Duodenal mucosa (tissue), 2 donors: ENCODE measurements at regions not wholly inside any gene's neighbourhood (a gene's known extent, or its start where the extent isn't known, plus 50 kb on each side); places are given as distances from the start of the nearest gene placed in this dataset.
"Not testable (repeated sequence)": the region's sequence is repeated elsewhere in the genome, so short reads cannot be mapped to it uniquely, and the experiment has no call there.

Experiments used
- H3K27ac ChIP-seq: one replicate; pipeline ENCODE4 v1.7.0; 2013; ENCODE audit warnings: low read depth, low read length
- H3K27me3 ChIP-seq, 2 donors: one replicate each; pipeline ENCODE4 v1.7.0; 2013; ENCODE audit warnings: low read length in 2 of 2, control low read depth in 1 of 2; ENCODE audit not compliant: insufficient read depth in 2 of 2, control insufficient read depth in 1 of 2
- H3K36me3 ChIP-seq, 2 donors: one replicate each; pipeline ENCODE4 v1.7.0; 2013; ENCODE audit warnings: low read length in 2 of 2, control low read depth in 1 of 2; ENCODE audit not compliant: insufficient read depth in 2 of 2, control insufficient read depth in 1 of 2
- H3K4me1 ChIP-seq, 2 donors: one replicate each; pipeline ENCODE4 v1.7.0; 2013; ENCODE audit warnings: low read length in 2 of 2, control low read depth in 1 of 2; ENCODE audit not compliant: insufficient read depth in 2 of 2, control insufficient read depth in 1 of 2
- H3K4me3 ChIP-seq, 2 donors: one replicate each; pipeline ENCODE4 v1.7.0; 2013; ENCODE audit warnings: low read length in 2 of 2, low read depth in 1 of 2
- H3K9ac ChIP-seq, 2 donors: one replicate each; pipeline ENCODE4 v1.7.0; 2013; ENCODE audit warnings: low read length in 2 of 2, low read depth in 1 of 2
- H3K9me3 ChIP-seq, 2 donors: one replicate each; pipeline ENCODE4 v1.7.0; 2013; ENCODE audit warnings: low read length in 2 of 2, control low read depth in 1 of 2; ENCODE audit not compliant: control insufficient read depth in 1 of 2

- Histone ChIP-seq H3K4me1 (no peaks in the 10 kb centered on the region), H3K27ac (no peak overlapping the region), H3K9me3 (no peaks in the 10 kb centered on the region), H3K9ac (no peak overlapping the region), H3K36me3 (no peaks in the 10 kb centered on the region), H3K27me3 (no peaks in the 10 kb centered on the region), H3K4me3 (no peak overlapping the region)
These were observed 388.8 kb upstream of the ATXN7L3B start for GRCh38 chr12:74148849-74149248.

- H3K36me3 ChIP-seq: no peaks in the 10 kb centered on the region
- no peaks in the 10 kb centered on the region for H3K9me3 ChIP-seq
- H3K4me3 ChIP-seq: no peak overlapping the region
- H3K9ac ChIP-seq: no peak overlapping the region
- H3K4me1 ChIP-seq: no peaks in the 10 kb centered on the region
- H3K27ac ChIP-seq: no peak overlapping the region
- H3K27me3 ChIP-seq: no peaks in the 10 kb centered on the region
These were observed 385.3 kb upstream of the ATXN7L3B start for GRCh38 chr12:74152370-74152769.

- Histone ChIP-seq H3K36me3 (no peaks in the 10 kb centered on the region), H3K9ac (no peak overlapping the region), H3K9me3 (peaks cover 0 to 6% of the 10 kb centered on the region in 2 donors), H3K4me1 (no peaks in the 10 kb centered on the region), H3K27ac (no peak overlapping the region), H3K27me3 (no peaks in the 10 kb centered on the region), H3K4me3 (no peak overlapping the region)
These were observed 371.5 kb upstream of the ATXN7L3B start for GRCh38 chr12:74166096-74166495.

- Histone ChIP-seq H3K27me3 (no peaks in the 10 kb centered on the region), H3K27ac (no peak overlapping the region), H3K4me1 (no peaks in the 10 kb centered on the region), H3K9me3 (peaks cover 0 to 6% of the 10 kb centered on the region in 2 donors), H3K36me3 (no peaks in the 10 kb centered on the region), H3K4me3 (no peak overlapping the region), H3K9ac (no peak overlapping the region)
These were observed 368.0 kb upstream of the ATXN7L3B start for GRCh38 chr12:74169607-74170006.

GRCh38 chr12:74170645-74171477 lies 366.8 kb upstream of the ATXN7L3B start:
- H3K4me1 ChIP-seq: no peaks in the 10 kb centered on the region
- H3K4me3 ChIP-seq: no peak overlapping the region
- H3K9me3 ChIP-seq: peaks cover 0 to 4% of the 10 kb centered on the region in 2 donors
- H3K27me3 ChIP-seq: no peaks in the 10 kb centered on the region
- no peak overlapping the region for H3K27ac ChIP-seq
- no peaks in the 10 kb centered on the region for H3K36me3 ChIP-seq
- H3K9ac ChIP-seq: no peak overlapping the region

- H3K9ac ChIP-seq: no peak overlapping the region
- H3K4me1 ChIP-seq: no peaks in the 10 kb centered on the region
- H3K4me3 ChIP-seq: no peak overlapping the region
- H3K36me3 ChIP-seq: no peaks in the 10 kb centered on the region
- no peaks in the 10 kb centered on the region for H3K27me3 ChIP-seq
- no peak overlapping the region for H3K27ac ChIP-seq
- no peaks in the 10 kb centered on the region for H3K9me3 ChIP-seq
These were observed 366.1 kb upstream of the ATXN7L3B start for GRCh38 chr12:74171478-74171909.

GRCh38 chr12:74174961-74175360 lies 362.7 kb upstream of the ATXN7L3B start:
- H3K4me3 ChIP-seq, H3K36me3 ChIP-seq, H3K9ac ChIP-seq, H3K27me3 ChIP-seq, H3K4me1 ChIP-seq, H3K27ac ChIP-seq: not testable (repeated sequence)
- peaks cover 0 to 12% of the 10 kb centered on the region in 2 donors for H3K9me3 ChIP-seq

- peaks cover 0 to 1% of the 10 kb centered on the region in 2 donors for H3K9me3 ChIP-seq
- H3K4me1 ChIP-seq: no peaks in the 10 kb centered on the region
- H3K27me3 ChIP-seq: no peaks in the 10 kb centered on the region
- H3K9ac ChIP-seq: no peak overlapping the region
- H3K4me3 ChIP-seq: no peak overlapping the region
- no peak overlapping the region for H3K27ac ChIP-seq
- no peaks in the 10 kb centered on the region for H3K36me3 ChIP-seq
These were observed 352.3 kb upstream of the ATXN7L3B start for GRCh38 chr12:74185360-74185759.

- no peaks in the 10 kb centered on the region for H3K27me3 ChIP-seq
- peaks cover 0 to 4% of the 10 kb centered on the region in 2 donors for H3K9me3 ChIP-seq
These were observed 344.4 kb upstream of the ATXN7L3B start for GRCh38 chr12:74193191-74193590.

GRCh38 chr12:74204236-74204635 lies 333.4 kb upstream of the ATXN7L3B start:
- Histone ChIP-seq H3K27me3 (no peaks in the 10 kb centered on the region), H3K4me3 (no peak overlapping the region), H3K9me3 (no peaks in the 10 kb centered on the region), H3K27ac (no peak overlapping the region), H3K4me1 (no peaks in the 10 kb centered on the region), H3K36me3 (no peaks in the 10 kb centered on the region), H3K9ac (no peak overlapping the region)

More at GRCh38 chr12:74193191-74193590, 344.4 kb upstream of the ATXN7L3B start:
- H3K36me3 ChIP-seq: no peaks in the 10 kb centered on the region
- no peaks in the 10 kb centered on the region for H3K4me1 ChIP-seq
- no peak overlapping the region for H3K9ac ChIP-seq
- no peak overlapping the region for H3K27ac ChIP-seq
- H3K4me3 ChIP-seq: no peak overlapping the region
